HG03103 (cell line): ENCODE measurements at regions not wholly inside any gene's neighbourhood (a gene's known extent, or its start where the extent isn't known, plus 50 kb on each side); places are given as distances from the start of the nearest gene placed in this dataset.
"Not testable (repeated sequence)": the region's sequence is repeated elsewhere in the genome, so short reads cannot be mapped to it uniquely, and the experiment has no call there.

Source experiments
- ATAC-seq: cut with Tn5 transposase; IDR thresholded peaks from one replicate; pipeline ENCODE4 v1.9.1; 2021; ENCODE audit warnings: low read depth; ENCODE audit not compliant: unreplicated experiment

- no peak for ATAC-seq
These were observed 85.7 kb downstream of the SUCLG1 start for GRCh38 chr2:84373391-84373790.

GRCh38 chr2:84362541-84362940, 96.5 kb downstream of the SUCLG1 start:
- no peak for ATAC-seq

GRCh38 chr2:84338069-84338468, 121.0 kb downstream of the SUCLG1 start:
- no peak for ATAC-seq

GRCh38 chr2:84327645-84328249, 131.3 kb downstream of the SUCLG1 start:
- no peak for ATAC-seq

GRCh38 chr2:84326831-84327432, 132.1 kb downstream of the SUCLG1 start:
- no peak for ATAC-seq

DNA sequence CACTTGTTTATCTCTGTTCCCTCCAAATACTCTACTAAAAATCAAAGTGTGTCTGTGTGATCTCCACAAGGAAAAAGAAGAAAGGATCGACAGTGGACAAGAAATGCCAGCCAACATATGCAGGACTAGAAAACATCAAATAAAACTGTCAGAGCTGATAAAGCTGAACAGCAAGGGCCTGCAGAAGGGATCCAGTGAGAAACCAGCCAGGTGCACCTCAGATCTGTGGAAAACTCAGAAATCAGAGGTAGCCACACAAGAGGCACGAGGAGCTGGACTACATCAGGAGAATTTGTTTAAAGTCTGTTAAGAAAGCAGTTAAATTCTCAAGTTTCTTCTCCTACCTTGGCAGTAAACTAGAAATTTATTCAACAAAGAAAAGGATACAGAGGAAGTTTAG, 135.2 kb downstream of the SUCLG1 start:
- no peak for ATAC-seq

GRCh38 chr2:84320940-84321339, 138.1 kb downstream of the SUCLG1 start:
- ATAC-seq = no peak

DNA sequence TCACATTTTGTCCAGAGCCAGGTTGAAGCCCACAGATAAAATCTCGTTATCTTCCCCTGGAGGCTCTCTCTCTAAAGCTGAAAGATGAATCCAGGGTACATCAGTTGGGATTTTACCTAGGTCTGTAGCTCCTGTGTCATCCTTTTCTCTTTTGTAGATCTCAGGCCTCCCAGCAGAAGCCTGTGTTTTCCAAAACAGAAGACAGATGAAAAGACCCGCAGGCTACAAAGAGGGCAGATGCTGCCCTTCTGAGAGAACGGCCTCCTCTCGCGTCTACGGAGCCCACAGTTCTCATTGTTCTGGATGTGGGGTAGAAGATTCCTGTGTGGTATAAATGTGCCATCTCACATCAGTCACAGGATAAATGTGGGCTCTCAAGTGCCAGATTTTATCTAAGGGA, 139.5 kb downstream of the SUCLG1 start:
- ATAC-seq = no peak

GRCh38 chr2:84317135-84317534, 141.9 kb downstream of the SUCLG1 start:
- ATAC-seq = no peak

GRCh38 chr2:84314901-84315330, 144.2 kb downstream of the SUCLG1 start:
- peak; percentile 95 for ATAC-seq

DNA sequence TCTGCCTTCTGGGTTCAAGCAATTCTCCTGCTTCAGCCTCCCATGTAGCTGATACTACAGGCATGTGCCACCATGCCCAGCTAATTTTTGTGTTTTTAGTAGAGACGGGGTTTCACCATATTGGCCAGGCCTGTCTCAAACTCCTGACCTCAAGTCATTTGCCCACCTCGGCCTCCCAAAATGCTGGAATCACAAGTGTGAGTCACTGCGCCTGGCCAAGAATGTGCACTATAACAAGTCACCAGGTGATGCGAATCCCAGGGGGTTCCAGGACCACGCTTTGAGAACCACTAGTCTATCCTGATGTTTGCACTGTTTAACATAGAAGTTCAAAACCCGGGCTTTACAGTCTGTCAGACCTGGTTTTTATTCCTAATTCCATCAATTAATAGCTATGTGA, 144.8 kb downstream of the SUCLG1 start:
- no peak for ATAC-seq

DNA sequence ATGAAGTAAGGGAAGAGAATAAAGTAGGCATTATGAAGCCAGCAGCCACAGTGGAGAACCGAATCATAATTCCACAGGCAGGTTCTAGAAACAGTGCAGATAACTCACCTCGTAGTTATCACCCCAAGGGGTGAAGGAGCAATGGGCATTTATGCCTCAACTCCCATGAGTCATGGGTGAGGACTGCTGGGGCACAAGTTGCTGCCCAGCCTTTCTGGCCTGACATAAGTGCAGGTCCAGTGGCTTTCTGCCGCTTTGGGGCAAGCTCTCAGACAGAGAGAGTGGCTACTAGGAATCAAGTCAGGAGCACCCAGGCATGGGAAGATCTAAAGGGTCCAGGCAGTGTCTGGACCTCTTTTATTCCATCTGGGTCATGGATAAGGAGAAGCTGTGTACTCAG, 149.8 kb downstream of the SUCLG1 start:
- ATAC-seq = no peak

DNA sequence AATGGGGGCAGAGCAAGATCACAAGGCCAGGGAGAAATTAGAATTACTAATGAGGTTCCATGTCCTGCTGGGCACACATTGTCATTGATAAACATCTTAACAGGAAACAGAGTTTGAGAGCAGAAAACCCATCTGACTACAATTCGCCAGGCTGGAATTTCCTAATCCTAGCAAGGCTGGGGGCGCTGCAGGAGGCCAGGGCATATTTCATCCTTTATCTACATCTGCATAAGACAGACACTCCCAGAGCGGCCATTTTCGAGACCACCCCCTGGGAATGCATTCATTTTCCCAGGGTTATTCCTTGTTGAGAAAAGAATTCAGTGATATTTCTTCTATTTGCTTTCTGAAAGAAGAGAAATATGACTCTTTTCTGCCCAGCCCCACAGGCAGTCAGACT, 152.7 kb downstream of the SUCLG1 start:
- ATAC-seq = no peak

- peak; percentile 90 for ATAC-seq
These were observed 156.3 kb downstream of the SUCLG1 start for GRCh38 chr2:84302513-84303412.

DNA sequence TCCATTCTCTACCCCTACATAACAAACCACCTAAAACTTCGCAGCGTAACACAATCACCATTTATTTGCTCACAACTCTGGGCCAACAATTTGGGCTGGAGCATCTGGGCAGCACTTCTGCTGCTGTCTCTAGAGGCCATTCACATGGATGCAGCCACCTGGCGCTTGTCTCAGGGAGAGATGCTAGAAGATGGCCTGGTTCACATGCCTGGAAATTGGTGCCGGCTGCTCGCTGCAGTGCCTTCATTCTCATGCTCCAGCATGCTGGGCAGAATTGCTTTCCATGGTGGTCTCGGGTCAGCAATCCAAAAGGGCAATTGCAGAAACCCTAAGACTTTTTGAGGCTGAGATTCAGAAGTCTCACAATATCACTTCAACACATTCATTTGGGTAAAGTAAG, 157.4 kb downstream of the SUCLG1 start:
- no peak for ATAC-seq

GRCh38 chr2:84300696-84301029, 158.4 kb downstream of the SUCLG1 start:
- ATAC-seq = no peak

DNA sequence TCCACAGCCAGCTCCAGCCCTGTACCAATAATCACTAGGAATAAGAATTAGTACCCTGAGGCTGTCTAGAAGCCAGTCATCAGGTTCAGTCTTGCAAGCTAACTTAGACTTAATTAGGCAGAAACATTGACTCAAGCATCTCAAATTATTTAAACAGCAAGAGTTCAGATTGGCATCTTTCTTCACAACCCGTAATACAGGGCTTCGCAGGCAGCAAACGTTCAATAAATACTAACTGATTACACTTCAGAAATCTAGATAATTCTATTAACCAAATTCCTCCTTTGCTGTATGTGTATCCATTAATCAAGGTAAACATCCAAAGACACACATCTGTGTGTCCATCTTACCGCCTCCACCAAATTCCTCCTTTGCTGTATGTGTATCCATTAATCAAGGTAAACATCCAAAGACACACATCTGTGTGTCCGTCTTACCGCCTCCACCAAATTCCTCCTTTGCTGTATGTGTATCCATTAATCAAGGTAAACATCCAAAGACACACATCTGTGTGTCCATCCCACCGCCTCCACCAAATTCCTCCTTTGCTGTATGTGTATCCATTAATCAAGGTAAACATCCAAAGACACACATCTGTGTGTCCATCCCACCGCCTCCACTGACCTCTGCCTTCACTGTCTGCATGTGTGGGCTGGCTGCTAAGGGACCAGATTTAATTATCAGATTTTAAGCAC, 158.9 kb downstream of the SUCLG1 start:
- not testable (repeated sequence) for ATAC-seq

DNA sequence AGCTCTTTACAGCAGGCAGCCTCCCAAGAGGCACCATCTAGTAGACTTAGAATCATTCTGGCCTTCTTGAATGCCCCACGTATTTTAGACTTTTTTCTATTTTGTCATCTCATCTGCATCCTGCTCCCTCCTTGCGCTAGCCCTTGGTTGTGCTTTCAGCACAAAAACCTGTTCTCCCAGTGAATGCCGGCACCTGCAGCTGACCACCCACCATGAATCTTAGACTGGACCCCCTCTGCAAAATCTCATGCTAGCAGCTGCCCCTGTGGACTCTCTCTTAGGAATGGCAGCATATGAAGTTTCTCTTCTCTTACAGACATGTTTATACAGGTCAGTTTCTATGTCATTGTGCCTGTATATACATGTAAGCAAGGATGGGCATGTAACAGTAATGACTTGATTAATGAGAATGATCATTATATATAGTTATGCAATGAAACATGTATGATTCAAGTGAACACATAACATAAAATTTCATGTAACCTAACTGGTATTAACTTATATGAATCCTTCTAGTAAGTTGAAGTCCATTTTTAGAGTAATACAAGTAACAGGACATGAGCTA, 159.8 kb downstream of the SUCLG1 start:
- no peak for ATAC-seq

GRCh38 chr2:84297155-84297554, 161.9 kb downstream of the SUCLG1 start:
- no peak for ATAC-seq

- no peak for ATAC-seq
These were observed 165.2 kb downstream of the SUCLG1 start for GRCh38 chr2:84293791-84294380.
